HepG2 (cell line): ENCODE measurements at regions not wholly inside any gene's neighbourhood (a gene's known extent, or its start where the extent isn't known, plus 50 kb on each side); places are given as distances from the start of the nearest gene placed in this dataset.

ENCODE experiments used
- DRAP1 ChIP-seq: IDR thresholded peaks from 2 replicates; pipeline ENCODE4 v1.6.1; 2016; ENCODE audit warnings: missing genetic modification reagents, missing compliant biosample characterization
- SOX13 ChIP-seq, 3 experiments: fragments of 450-650 bp in 1 of 3; sonication (generic) in 1 of 3; formaldehyde crosslinking in 1 of 3; IDR thresholded peaks in 2 of 3; conservative IDR thresholded peaks in 1 of 3; 2 replicates each; pipeline versions ENCODE4 v1.5.0 to v1.6.1; 2016 to 2020; ENCODE audit warnings: antibody characterized with exemption in 1 of 3, mild to moderate bottlenecking in 1 of 3, missing compliant biosample characterization in 1 of 3, missing genetic modification reagents in 1 of 3, moderate library complexity in 1 of 3
- ZNF83 ChIP-seq: sonication (generic); formaldehyde crosslinking; IDR thresholded peaks from 2 replicates; pipeline ENCODE4 v1.4.0; 2020; ENCODE audit warnings: missing genetic modification reagents, mild to moderate bottlenecking, borderline replicate concordance

DNA sequence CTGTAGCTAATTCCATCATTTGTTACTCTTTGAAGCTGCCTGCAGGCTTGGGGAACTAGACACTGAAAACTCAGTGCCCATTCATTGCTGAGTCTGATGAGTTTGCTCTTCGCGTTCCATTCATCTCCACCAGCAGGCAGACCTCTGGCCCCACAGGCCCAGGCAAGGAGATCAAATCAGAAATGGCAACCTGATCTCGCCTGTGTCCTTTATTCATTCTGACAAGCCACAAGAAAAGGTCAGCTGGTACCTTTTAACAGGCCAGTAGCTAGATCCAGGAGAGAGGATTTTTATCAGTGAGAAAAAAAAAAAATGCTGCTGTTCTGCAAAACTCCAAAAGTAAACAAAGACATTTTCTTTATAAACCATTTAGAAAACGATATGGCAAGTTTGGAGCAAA, 742.5 kb downstream of the ETS1 start:
- TF ChIP-seq ZNF83 (CRISPR knock-in tag) (no peak), DRAP1 (CRISPR knock-in tag) (no peak), SOX13 (IDR thresholded peaks at IDR 0.05) (no peak), SOX13 (CRISPR knock-in tag; conservative IDR thresholded peaks at IDR 0.05 in 1 of 2, IDR thresholded peaks at IDR 0.05 in 1 of 2) (no peak)
